Mesenchymal stem cell (in vitro differentiated cells and primary cell): ENCODE measurements at regions not wholly inside any gene's neighbourhood (a gene's known extent, or its start where the extent isn't known, plus 50 kb on each side); places are given as distances from the start of the nearest gene placed in this dataset.

Source experiments
- DNase-seq: peaks from one replicate; pipeline ENCODE4 v3.0.0-alpha.2; 2013
- H2AFZ ChIP-seq: one replicate; pipeline ENCODE4 v1.6.1; 2013; ENCODE audit warnings: low read depth, mild to moderate bottlenecking, control low read depth, inconsistent platforms, low read length, moderate library complexity
- H2AK5ac ChIP-seq: 2 replicates; pipeline ENCODE4 v1.6.1; 2013; ENCODE audit warnings: low read length, moderate library complexity, mild to moderate bottlenecking, inconsistent platforms; ENCODE audit not compliant: severe bottlenecking
- H2BK120ac ChIP-seq: one replicate; pipeline ENCODE4 v1.6.1; 2013; ENCODE audit warnings: low read depth, mild to moderate bottlenecking, inconsistent platforms, low read length, moderate library complexity
- H2BK12ac ChIP-seq, 2 experiments: one replicate each; pipeline ENCODE4 v1.6.1; 2013; ENCODE audit warnings: inconsistent platforms in 2 of 2, low read length in 2 of 2, mild to moderate bottlenecking in 2 of 2, moderate library complexity in 2 of 2, control low read depth in 1 of 2
- H2BK15ac ChIP-seq: one replicate; pipeline ENCODE4 v1.6.1; 2013; ENCODE audit warnings: mild to moderate bottlenecking, low read depth, inconsistent platforms; ENCODE audit not compliant: poor library complexity, severe bottlenecking
- H2BK5ac ChIP-seq: 2 replicates; pipeline ENCODE4 v1.6.1; 2013; ENCODE audit warnings: low read depth, mild to moderate bottlenecking, low read length, control low read depth, inconsistent platforms; ENCODE audit not compliant: poor library complexity, severe bottlenecking
- H3K14ac ChIP-seq, 2 experiments: one replicate each; pipeline ENCODE4 v1.6.1; 2013; ENCODE audit warnings: inconsistent platforms in 2 of 2, low read length in 2 of 2, control low read depth in 1 of 2, mild to moderate bottlenecking in 1 of 2, moderate library complexity in 1 of 2
- H3K18ac ChIP-seq, 2 experiments: one replicate each; pipeline ENCODE4 v1.6.1; 2013; ENCODE audit warnings: inconsistent platforms in 2 of 2, low read length in 2 of 2, control low read depth in 1 of 2, low read depth in 1 of 2, mild to moderate bottlenecking in 1 of 2
- H3K23ac ChIP-seq, 2 experiments: one replicate each; pipeline ENCODE4 v1.6.1; 2013; ENCODE audit warnings: inconsistent platforms in 2 of 2, low read length in 2 of 2, mild to moderate bottlenecking in 2 of 2, moderate library complexity in 2 of 2, control low read depth in 1 of 2
- H3K27ac ChIP-seq: 2 replicates; pipeline ENCODE4 v1.5.1; 2013; ENCODE audit warnings: mild to moderate bottlenecking, moderate library complexity, low read length, control low read depth, inconsistent platforms; ENCODE audit not compliant: poor library complexity, severe bottlenecking
- H3K27me3 ChIP-seq, 2 experiments: 2 replicates each; pipeline versions ENCODE4 v1.6.1 to v1.7.0; 2013; ENCODE audit warnings: low read length in 2 of 2, mild to moderate bottlenecking in 2 of 2, moderate library complexity in 2 of 2, control low read depth in 1 of 2, inconsistent platforms in 1 of 2; ENCODE audit not compliant: control insufficient read depth in 1 of 2, insufficient read depth in 1 of 2
- H3K36me3 ChIP-seq, 2 experiments: 2 replicates each; pipeline versions ENCODE4 v1.6.1 to v1.7.0; 2013; ENCODE audit warnings: low read length in 2 of 2, control low read depth in 1 of 2, inconsistent platforms in 1 of 2, low read depth in 1 of 2, mild to moderate bottlenecking in 1 of 2; ENCODE audit not compliant: insufficient read depth in 2 of 2, control insufficient read depth in 1 of 2
- H3K4ac ChIP-seq, 2 experiments: one replicate each; pipeline ENCODE4 v1.6.1; 2013; ENCODE audit warnings: inconsistent platforms in 2 of 2, low read length in 2 of 2, mild to moderate bottlenecking in 2 of 2, moderate library complexity in 2 of 2, control low read depth in 1 of 2, low read depth in 1 of 2
- H3K4me1 ChIP-seq: 2 replicates; pipeline ENCODE4 v1.6.1; 2013; ENCODE audit warnings: low read depth, low read length, control low read depth; ENCODE audit not compliant: control insufficient read depth, insufficient read depth
- H3K4me2 ChIP-seq: 2 replicates; pipeline ENCODE4 v1.6.1; 2013; ENCODE audit warnings: low read length, mild to moderate bottlenecking, inconsistent platforms; ENCODE audit not compliant: poor library complexity, severe bottlenecking
- H3K4me3 ChIP-seq, 2 experiments: 2 replicates each; pipeline versions ENCODE4 v1.5.1 to v1.7.0; 2013; ENCODE audit warnings: low read length in 2 of 2, mild to moderate bottlenecking in 2 of 2, control low read depth in 1 of 2, low read depth in 1 of 2; ENCODE audit not compliant: insufficient read depth in 1 of 2
- H3K79me1 ChIP-seq: replicated peaks from 2 replicates; pipeline ENCODE4 v1.6.1; 2013; ENCODE audit warnings: mild to moderate bottlenecking, control low read depth, low read length, inconsistent platforms; ENCODE audit not compliant: poor library complexity, severe bottlenecking
- H3K9ac ChIP-seq: 2 replicates; pipeline ENCODE4 v1.7.0; 2013; ENCODE audit warnings: mild to moderate bottlenecking, low read length, moderate library complexity
- H3K9me3 ChIP-seq: 2 replicates; pipeline ENCODE4 v1.7.0; 2013; ENCODE audit warnings: mild to moderate bottlenecking, low read length; ENCODE audit not compliant: control insufficient read depth
- H4K8ac ChIP-seq: one replicate; pipeline ENCODE4 v1.6.1; 2013; ENCODE audit warnings: inconsistent platforms, mild to moderate bottlenecking, low read length, moderate library complexity
- H4K91ac ChIP-seq: one replicate; pipeline ENCODE4 v1.6.1; 2013; ENCODE audit warnings: mild to moderate bottlenecking, low read length, inconsistent platforms
- WGBS: methylation state at CpG from one replicate; pipeline ENCODE4 v1.1.7; 2013; ENCODE audit warnings: mixed read lengths; 5-methylcytosine and 5-hydroxymethylcytosine counted together

- no peak overlapping the region for H4K8ac ChIP-seq
- H3K79me1 ChIP-seq = no peaks in the 10 kb centered on the region
- H2BK5ac ChIP-seq = no peak overlapping the region
- H3K23ac ChIP-seq = no peak overlapping the region
- H3K4me2 ChIP-seq = no peak overlapping the region
- no peak overlapping the region for H2BK12ac ChIP-seq
- H3K27ac ChIP-seq = no peak overlapping the region
- no peak overlapping the region for H3K18ac ChIP-seq
- H2BK120ac ChIP-seq = no peak overlapping the region
- no peak overlapping the region for H3K4me3 ChIP-seq
- no peak for DNase-seq
- H3K27me3 ChIP-seq = no peaks in the 10 kb centered on the region
- H2AK5ac ChIP-seq = no peak overlapping the region
- H2AFZ ChIP-seq = no peak overlapping the region
- H3K4ac ChIP-seq = no peak overlapping the region
- no peaks in the 10 kb centered on the region for H3K36me3 ChIP-seq
- H4K91ac ChIP-seq = no peak overlapping the region
- H3K9me3 ChIP-seq = no peaks in the 10 kb centered on the region
- peak overlapping the region; percentile 2 for H3K9ac ChIP-seq
- H3K4me1 ChIP-seq = peaks cover 1% of the 10 kb centered on the region
- no CpG with 5 or more reads among the region's 2 CpGs for WGBS
- H2BK15ac ChIP-seq = no peak overlapping the region
- H3K14ac ChIP-seq = no peak overlapping the region
These were observed 434.1 kb downstream of the DTWD2 start for GRCh38 chr5:118554241-118554640.

GRCh38 chr5:118553662-118554061 lies 434.7 kb downstream of the DTWD2 start:
- peaks cover 1% of the 10 kb centered on the region for H3K4me1 ChIP-seq
- no peak overlapping the region for H2BK120ac ChIP-seq
- no peak overlapping the region for H2AK5ac ChIP-seq
- no peaks in the 10 kb centered on the region for H3K9me3 ChIP-seq
- no peak overlapping the region for H4K91ac ChIP-seq
- peak; percentile 58 for DNase-seq
- H3K4me2 ChIP-seq = no peak overlapping the region
- no peak overlapping the region for H2AFZ ChIP-seq
- H4K8ac ChIP-seq = no peak overlapping the region
- no peaks in the 10 kb centered on the region for H3K27me3 ChIP-seq
- no peak overlapping the region for H2BK5ac ChIP-seq
- peak overlapping the region; percentile 5 for H3K9ac ChIP-seq
- no peaks in the 10 kb centered on the region for H3K79me1 ChIP-seq
- no peak overlapping the region for H3K23ac ChIP-seq
- no peak overlapping the region for H3K14ac ChIP-seq
- H2BK12ac ChIP-seq = no peak overlapping the region
- H3K36me3 ChIP-seq = no peaks in the 10 kb centered on the region
- no peak overlapping the region for H2BK15ac ChIP-seq
- peak overlapping the region; percentile 2 for H3K27ac ChIP-seq
- no peak overlapping the region for H3K4me3 ChIP-seq
- no peak overlapping the region for H3K4ac ChIP-seq
- no CpG with 5 or more reads among the region's 3 CpGs for WGBS
- H3K18ac ChIP-seq = no peak overlapping the region

- no peak overlapping the region for H2BK15ac ChIP-seq
- H2BK12ac ChIP-seq = no peak overlapping the region
- H3K27me3 ChIP-seq = no peaks in the 10 kb centered on the region
- H3K9me3 ChIP-seq = no peaks in the 10 kb centered on the region
- H3K23ac ChIP-seq = no peak overlapping the region
- no peak overlapping the region for H3K9ac ChIP-seq
- 86% methylated on average over 1 of the region's 2 CpGs for WGBS
- no peak overlapping the region for H3K18ac ChIP-seq
- no peak overlapping the region for H2AFZ ChIP-seq
- H3K4me2 ChIP-seq = no peak overlapping the region
- H3K27ac ChIP-seq = no peak overlapping the region
- peaks cover 1% of the 10 kb centered on the region for H3K4me1 ChIP-seq
- H3K79me1 ChIP-seq = no peaks in the 10 kb centered on the region
- H3K14ac ChIP-seq = no peak overlapping the region
- no peak overlapping the region for H2BK5ac ChIP-seq
- no peak overlapping the region for H3K4ac ChIP-seq
- H2BK120ac ChIP-seq = no peak overlapping the region
- no peaks in the 10 kb centered on the region for H3K36me3 ChIP-seq
- H4K8ac ChIP-seq = no peak overlapping the region
- H2AK5ac ChIP-seq = no peak overlapping the region
- H3K4me3 ChIP-seq = no peak overlapping the region
- H4K91ac ChIP-seq = no peak overlapping the region
- no peak for DNase-seq
These were observed 435.5 kb downstream of the DTWD2 start for GRCh38 chr5:118552731-118553360.

GRCh38 chr5:118552146-118552545 lies 436.2 kb downstream of the DTWD2 start:
- H3K4me3 ChIP-seq = no peak overlapping the region
- H3K23ac ChIP-seq = no peak overlapping the region
- H4K91ac ChIP-seq = no peak overlapping the region
- H3K27me3 ChIP-seq = no peaks in the 10 kb centered on the region
- no peak overlapping the region for H2BK15ac ChIP-seq
- H3K4ac ChIP-seq = no peak overlapping the region
- no peak overlapping the region for H3K18ac ChIP-seq
- no peaks in the 10 kb centered on the region for H3K9me3 ChIP-seq
- no peak overlapping the region for H3K27ac ChIP-seq
- no peaks in the 10 kb centered on the region for H3K79me1 ChIP-seq
- no peak for DNase-seq
- no peak overlapping the region for H3K9ac ChIP-seq
- H4K8ac ChIP-seq = no peak overlapping the region
- H3K4me2 ChIP-seq = no peak overlapping the region
- WGBS = no CpG with 5 or more reads among the region's 2 CpGs
- no peak overlapping the region for H2BK5ac ChIP-seq
- peaks cover 1% of the 10 kb centered on the region for H3K4me1 ChIP-seq
- H3K36me3 ChIP-seq = no peaks in the 10 kb centered on the region
- no peak overlapping the region for H3K14ac ChIP-seq
- no peak overlapping the region for H2AFZ ChIP-seq
- no peak overlapping the region for H2BK120ac ChIP-seq
- no peak overlapping the region for H2AK5ac ChIP-seq
- H2BK12ac ChIP-seq = no peak overlapping the region
